HG03064 (cell line): ENCODE measurements at regions not wholly inside any gene's neighbourhood (a gene's known extent, or its start where the extent isn't known, plus 50 kb on each side); places are given as distances from the start of the nearest gene placed in this dataset.

Experiments used
- ATAC-seq: cut with Tn5 transposase; IDR thresholded peaks from one replicate; pipeline ENCODE4 v1.9.1; 2021; ENCODE audit warnings: low read depth; ENCODE audit not compliant: unreplicated experiment

- ATAC-seq: no peak
Measured at GRCh38 chr3:106620646-106621045, 751.8 kb upstream of the CBLB start.

- no peak for ATAC-seq
Measured at GRCh38 chr3:106624154-106624553, 753.1 kb upstream of the CCDC54 start.

GRCh38 chr3:106628407-106628806 is 748.8 kb upstream of the CCDC54 start:
- no peak for ATAC-seq

GRCh38 chr3:106629215-106629832 is 747.9 kb upstream of the CCDC54 start:
- peak; percentile 73 for ATAC-seq

- no peak for ATAC-seq
Measured at GRCh38 chr3:106631373-106632108, 745.7 kb upstream of the CCDC54 start.

GRCh38 chr3:106635271-106635670 is 742.0 kb upstream of the CCDC54 start:
- no peak for ATAC-seq

GRCh38 chr3:106635826-106636225 is 741.4 kb upstream of the CCDC54 start:
- ATAC-seq: no peak

GRCh38 chr3:106640353-106640752 is 736.9 kb upstream of the CCDC54 start:
- no peak for ATAC-seq

GRCh38 chr3:106642161-106642560 is 735.1 kb upstream of the CCDC54 start:
- no peak for ATAC-seq

- ATAC-seq: no peak
Measured at GRCh38 chr3:106643684-106644161, 733.5 kb upstream of the CCDC54 start.

- ATAC-seq: no peak
Measured at GRCh38 chr3:106673926-106674569, 703.2 kb upstream of the CCDC54 start.

- no peak for ATAC-seq
Measured at GRCh38 chr3:106675451-106675850, 701.8 kb upstream of the CCDC54 start.

- no peak for ATAC-seq
Measured at GRCh38 chr3:106678657-106679390, 698.4 kb upstream of the CCDC54 start.

- no peak for ATAC-seq
Measured at GRCh38 chr3:106683953-106684620, 693.2 kb upstream of the CCDC54 start.

GRCh38 chr3:106685745-106686144 is 691.5 kb upstream of the CCDC54 start:
- no peak for ATAC-seq

GRCh38 chr3:106687905-106688304 is 689.3 kb upstream of the CCDC54 start:
- no peak for ATAC-seq

GRCh38 chr3:106688464-106688863 is 688.8 kb upstream of the CCDC54 start:
- ATAC-seq: no peak

GRCh38 chr3:106691476-106691875 is 685.8 kb upstream of the CCDC54 start:
- ATAC-seq: no peak

GRCh38 chr3:106692624-106693023 is 684.6 kb upstream of the CCDC54 start:
- ATAC-seq: no peak

- no peak for ATAC-seq
Measured at GRCh38 chr3:106699122-106699521, 678.1 kb upstream of the CCDC54 start.
